ENCODE measurements at regions not wholly inside any gene's neighbourhood (a gene's known extent, or its start where the extent isn't known, plus 50 kb on each side); places are given as distances from the start of the nearest gene placed in this dataset.
"Not testable (repeated sequence)": the region's sequence is repeated elsewhere in the genome, so short reads cannot be mapped to it uniquely, and the experiment has no call there.

GRCh38 chr3:194054961-194055360 lies 81.0 kb upstream of the HES1 start:
- TF ChIP-seq CTCF (IDR thresholded peaks at IDR 0.05): no peak
- intact Hi-C loops (cut with DNase I, micrococcal nuclease): no loop called here
- Histone ChIP-seq H3K4me1 (ENCODE audit: low read depth) (peaks cover 20% of the 10 kb centered on the region), H3K4me3 (no peak overlapping the region), H3K9me3 (peaks cover 9% of the 10 kb centered on the region), H3K36me3 (ENCODE audit: low read depth) (no peaks in the 10 kb centered on the region)
- DNase-seq: no peak
- ATAC-seq: no peak

GRCh38 chr3:194056323-194056722 lies 79.6 kb upstream of the HES1 start:
- intact Hi-C loops (cut with DNase I, micrococcal nuclease); H3K4me3 ChIP-seq; H3K36me3 ChIP-seq (ENCODE audit: low read depth); ATAC-seq; H3K9me3 ChIP-seq; DNase-seq: not testable (repeated sequence)
- H3K4me1 ChIP-seq (ENCODE audit: low read depth): peaks cover 15% of the 10 kb centered on the region

- no peaks in the 10 kb centered on the region for H3K36me3 ChIP-seq (ENCODE audit: low read depth)
Measured at GRCh38 chr3:194056731-194057415, 79.1 kb upstream of the HES1 start.

GRCh38 chr3:194057570-194058188 lies 78.3 kb upstream of the HES1 start:
- Histone ChIP-seq H3K36me3 (ENCODE audit: low read depth) (no peaks in the 10 kb centered on the region), H3K4me1 (ENCODE audit: low read depth) (peaks cover 7% of the 10 kb centered on the region), H3K4me3 (no peak overlapping the region), H3K9me3 (no peaks in the 10 kb centered on the region)
- no peak for ATAC-seq
- intact Hi-C loops (cut with DNase I, micrococcal nuclease): no loop called here
- TF ChIP-seq CTCF (IDR thresholded peaks at IDR 0.05): no peak
- no peak for DNase-seq

More at GRCh38 chr3:194056731-194057415, 79.1 kb upstream of the HES1 start:
- no peak for DNase-seq
- no peak overlapping the region for H3K4me3 ChIP-seq
- H3K9me3 ChIP-seq: no peaks in the 10 kb centered on the region
- peaks cover 9% of the 10 kb centered on the region for H3K4me1 ChIP-seq (ENCODE audit: low read depth)
- TF ChIP-seq CTCF (IDR thresholded peaks at IDR 0.05): no peak
- intact Hi-C loops (cut with DNase I, micrococcal nuclease): no loop called here
- no peak for ATAC-seq

- no peaks in the 10 kb centered on the region for H3K36me3 ChIP-seq (ENCODE audit: low read depth)
- H3K4me1 ChIP-seq (ENCODE audit: low read depth): peaks cover 7% of the 10 kb centered on the region
- no peak for TF ChIP-seq CTCF (IDR thresholded peaks at IDR 0.05)
- peak; percentile 82 for ATAC-seq
- intact Hi-C loops (cut with DNase I, micrococcal nuclease): no loop called here
- peak; percentile 59 to 80 (median 74) for DNase-seq
- no peak overlapping the region for H3K4me3 ChIP-seq
- no peaks in the 10 kb centered on the region for H3K9me3 ChIP-seq
Measured at GRCh38 chr3:194058189-194058571, 77.8 kb upstream of the HES1 start.

- DNase-seq (no peak), ATAC-seq (no peak)
- no peaks in the 10 kb centered on the region for H3K36me3 ChIP-seq (ENCODE audit: low read depth)
- intact Hi-C loops (cut with DNase I, micrococcal nuclease): no loop called here
- no peak overlapping the region for H3K4me3 ChIP-seq
- peaks cover 7% of the 10 kb centered on the region for H3K4me1 ChIP-seq (ENCODE audit: low read depth)
- no peak for TF ChIP-seq CTCF (IDR thresholded peaks at IDR 0.05)
- no peaks in the 10 kb centered on the region for H3K9me3 ChIP-seq
Measured at GRCh38 chr3:194058753-194059152, 77.2 kb upstream of the HES1 start.
